ENCODE measurements at regions not wholly inside any gene's neighbourhood (a gene's known extent, or its start where the extent isn't known, plus 50 kb on each side); places are given as distances from the start of the nearest gene placed in this dataset.

GRCh38 chr5:2627867-2628266, 123.6 kb downstream of the IRX2 start:
- TF ChIP-seq, protein P1, sequence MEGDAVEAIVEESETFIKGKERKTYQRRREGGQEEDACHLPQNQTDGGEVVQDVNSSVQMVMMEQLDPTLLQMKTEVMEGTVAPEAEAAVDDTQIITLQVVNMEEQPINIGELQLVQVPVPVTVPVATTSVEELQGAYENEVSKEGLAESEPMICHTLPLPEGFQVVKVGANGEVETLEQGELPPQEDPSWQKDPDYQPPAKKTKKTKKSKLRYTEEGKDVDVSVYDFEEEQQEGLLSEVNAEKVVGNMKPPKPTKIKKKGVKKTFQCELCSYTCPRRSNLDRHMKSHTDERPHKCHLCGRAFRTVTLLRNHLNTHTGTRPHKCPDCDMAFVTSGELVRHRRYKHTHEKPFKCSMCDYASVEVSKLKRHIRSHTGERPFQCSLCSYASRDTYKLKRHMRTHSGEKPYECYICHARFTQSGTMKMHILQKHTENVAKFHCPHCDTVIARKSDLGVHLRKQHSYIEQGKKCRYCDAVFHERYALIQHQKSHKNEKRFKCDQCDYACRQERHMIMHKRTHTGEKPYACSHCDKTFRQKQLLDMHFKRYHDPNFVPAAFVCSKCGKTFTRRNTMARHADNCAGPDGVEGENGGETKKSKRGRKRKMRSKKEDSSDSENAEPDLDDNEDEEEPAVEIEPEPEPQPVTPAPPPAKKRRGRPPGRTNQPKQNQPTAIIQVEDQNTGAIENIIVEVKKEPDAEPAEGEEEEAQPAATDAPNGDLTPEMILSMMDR (IDR thresholded peaks at IDR 0.05): no peak
- no peak for TF ChIP-seq POLR2A (IDR thresholded peaks at IDR 0.05)
